ENCODE measurements at regions not wholly inside any gene's neighbourhood (a gene's known extent, or its start where the extent isn't known, plus 50 kb on each side); places are given as distances from the start of the nearest gene placed in this dataset.

GRCh38 chr2:236511266-236511665, 58.4 kb upstream of the ACKR3 start:
- Histone ChIP-seq H4K20me1 (ENCODE audit: insufficient read depth) (no peaks in the 10 kb centered on the region), H3K27me3 (ENCODE audit: insufficient read depth, low read length) (peaks cover 35% of the 10 kb centered on the region), H3K4me3 (replicated peaks in 1 of 2; ENCODE audit: low read depth in 1 of 2, low read length in 2 of 2) (no peak overlapping the region), H3K9me3 (ENCODE audit: control insufficient read depth in 1 of 2, insufficient read depth in 1 of 2, low read depth in 1 of 2, low read length in 2 of 2) (no peaks in the 10 kb centered on the region), H3K4me2 (ENCODE audit: low read length) (no peak overlapping the region), H3K9me2 (ENCODE audit: insufficient read depth) (no peaks in the 10 kb centered on the region), H3K27ac (ENCODE audit: low read depth, low read length) (no peak overlapping the region), H3K79me2 (ENCODE audit: insufficient read depth, low read length) (no peaks in the 10 kb centered on the region), H2AFZ (ENCODE audit: low read depth, low read length, poor library complexity, severe bottlenecking) (no peak overlapping the region), H3K4me1 (ENCODE audit: control insufficient read depth in 1 of 2, insufficient read depth in 2 of 2, low read length in 2 of 2) (no peaks in the 10 kb centered on the region), H3K36me3 (ENCODE audit: control insufficient read depth in 1 of 2, insufficient read depth in 2 of 2, low read length in 2 of 2) (no peaks in the 10 kb centered on the region), H3K9ac (ENCODE audit: low read length) (no peak overlapping the region)
- intact Hi-C loops (cut with micrococcal nuclease): loop anchor here (10.0 kb wide), 1 partner anchor 156 kb away; no protein-coding TSS in a partner anchor
- no peak for DNase-seq (ENCODE audit: low read depth, low spot score)
- no peak for ATAC-seq
- BruUV-seq (replicated peaks): no TSS peak
- ChIA-PET CTCF (no interaction called here), RAD21 (ENCODE audit: low non-redundant PET in 1 of 2, low total read pairs in 2 of 2, uncharacterized antibody in 2 of 2, unreplicated experiment in 2 of 2) (no interaction called here), POLR2A (no interaction called here)
- TF ChIP-seq CTCF (IDR thresholded peaks at IDR 0.05 in 2 of 3, conservative IDR thresholded peaks at IDR 0.05 in 1 of 3; ENCODE audit: borderline replicate concordance in 1 of 3, insufficient read depth in 1 of 3, low read depth in 2 of 3, low read length in 2 of 3) (no peak), CBX3 (IDR thresholded peaks at IDR 0.05; ENCODE audit: low read depth) (no peak), EZH2phosphoT487 (IDR thresholded peaks at IDR 0.05; ENCODE audit: borderline replicate concordance) (no peak), CEBPB (IDR thresholded peaks at IDR 0.05; ENCODE audit: low read depth) (no peak), MAX (IDR thresholded peaks at IDR 0.05) (no peak), POLR2A (IDR thresholded peaks at IDR 0.05; ENCODE audit: borderline replicate concordance, extremely low read depth, insufficient read depth, insufficient read length) (no peak), TCF7L2 (IDR thresholded peaks at IDR 0.05; ENCODE audit: borderline replicate concordance, extremely low read depth, insufficient read depth, insufficient read length) (no peak), POLR2AphosphoS5 (IDR thresholded peaks at IDR 0.05; ENCODE audit: low read depth, low read length) (no peak), RAD21 (IDR thresholded peaks at IDR 0.05; ENCODE audit: low read depth) (no peak), SP1 (IDR thresholded peaks at IDR 0.05; ENCODE audit: low read depth) (no peak), REST (IDR thresholded peaks at IDR 0.05; ENCODE audit: low read depth) (no peak), EZH2 (IDR thresholded peaks at IDR 0.05) (no peak), SIN3A (IDR thresholded peaks at IDR 0.05; ENCODE audit: low read depth) (no peak), SRF (IDR thresholded peaks at IDR 0.05; ENCODE audit: low read depth) (no peak), ZNF274 (IDR thresholded peaks at IDR 0.05; ENCODE audit: low read depth, low read length) (no peak), ZFX (IDR thresholded peaks at IDR 0.05) (no peak)
